Activated T-helper 17 cell treated with anti-CD3 and anti-CD28 coated beads, Interleukin-2, amount 50 U/mL, for 72 hours (primary cell): ENCODE measurements at regions not wholly inside any gene's neighbourhood (a gene's known extent, or its start where the extent isn't known, plus 50 kb on each side); places are given as distances from the start of the nearest gene placed in this dataset.
"Not testable (repeated sequence)": the region's sequence is repeated elsewhere in the genome, so short reads cannot be mapped to it uniquely, and the experiment has no call there.

Source experiments
- ATAC-seq: fragments of 150-1000 bp; cut with Tn5 transposase; replicated peaks from 2 replicates; pipeline ENCODE4 v1.10.0; 2021; ENCODE audit warnings: mild to moderate bottlenecking, moderate library complexity
- H3K27ac Mint-ChIP-seq: one replicate; pipeline ENCODE4 v1.8.0; 2022; ENCODE audit warnings: mixed read lengths
- H3K27me3 Mint-ChIP-seq: one replicate; pipeline ENCODE4 v1.8.0; 2022; ENCODE audit warnings: mixed read lengths
- H3K36me3 Mint-ChIP-seq: one replicate; pipeline ENCODE4 v1.8.0; 2022; ENCODE audit warnings: low read depth, mild to moderate bottlenecking, mixed read lengths
- H3K4me1 Mint-ChIP-seq: one replicate; pipeline ENCODE4 v1.8.0; 2022; ENCODE audit warnings: mixed read lengths
- H3K4me3 Mint-ChIP-seq: one replicate; pipeline ENCODE4 v1.8.0; 2022; ENCODE audit warnings: mild to moderate bottlenecking, mixed read lengths
- H3K9me3 Mint-ChIP-seq: one replicate; pipeline ENCODE4 v1.8.0; 2022; ENCODE audit warnings: mixed read lengths

- peaks cover 18% of the 10 kb centered on the region for H3K36me3 Mint-ChIP-seq
- no peaks in the 10 kb centered on the region for H3K27me3 Mint-ChIP-seq
- H3K4me3 Mint-ChIP-seq = no peak overlapping the region
- no peak overlapping the region for H3K27ac Mint-ChIP-seq
- H3K4me1 Mint-ChIP-seq = peaks cover 14% of the 10 kb centered on the region
- no peaks in the 10 kb centered on the region for H3K9me3 Mint-ChIP-seq
- no peak for ATAC-seq
These were observed 385.8 kb downstream of the ZEB2 start for GRCh38 chr2:144133936-144134665.

GRCh38 chr2:144132357-144132756 lies 387.6 kb downstream of the ZEB2 start:
- H3K27ac Mint-ChIP-seq = no peak overlapping the region
- no peak overlapping the region for H3K4me3 Mint-ChIP-seq
- no peaks in the 10 kb centered on the region for H3K27me3 Mint-ChIP-seq
- no peak for ATAC-seq
- H3K9me3 Mint-ChIP-seq = no peaks in the 10 kb centered on the region
- peaks cover 12% of the 10 kb centered on the region for H3K36me3 Mint-ChIP-seq
- peaks cover 21% of the 10 kb centered on the region for H3K4me1 Mint-ChIP-seq

GRCh38 chr2:144131042-144131441 lies 388.9 kb downstream of the ZEB2 start:
- ATAC-seq = peak; percentile 57
- no peaks in the 10 kb centered on the region for H3K9me3 Mint-ChIP-seq
- H3K36me3 Mint-ChIP-seq = peaks cover 20% of the 10 kb centered on the region
- no peaks in the 10 kb centered on the region for H3K27me3 Mint-ChIP-seq
- peaks cover 24% of the 10 kb centered on the region for H3K4me1 Mint-ChIP-seq
- H3K27ac Mint-ChIP-seq = no peak overlapping the region
- H3K4me3 Mint-ChIP-seq = no peak overlapping the region

GRCh38 chr2:144130551-144130950 lies 389.4 kb downstream of the ZEB2 start:
- peaks cover 24% of the 10 kb centered on the region for H3K4me1 Mint-ChIP-seq
- ATAC-seq = no peak
- H3K27me3 Mint-ChIP-seq = no peaks in the 10 kb centered on the region

GRCh38 chr2:144128130-144128746 lies 391.7 kb downstream of the ZEB2 start:
- peaks cover 21% of the 10 kb centered on the region for H3K36me3 Mint-ChIP-seq
- H3K9me3 Mint-ChIP-seq = no peaks in the 10 kb centered on the region
- ATAC-seq = peak; percentile 69
- H3K27ac Mint-ChIP-seq = peak overlapping the region; percentile 68
- H3K4me3 Mint-ChIP-seq = no peak overlapping the region
- no peaks in the 10 kb centered on the region for H3K27me3 Mint-ChIP-seq
- H3K4me1 Mint-ChIP-seq = peaks cover 24% of the 10 kb centered on the region

More at GRCh38 chr2:144130551-144130950, 389.4 kb downstream of the ZEB2 start:
- H3K36me3 Mint-ChIP-seq = peaks cover 24% of the 10 kb centered on the region
- no peak overlapping the region for H3K27ac Mint-ChIP-seq
- no peak overlapping the region for H3K4me3 Mint-ChIP-seq
- H3K9me3 Mint-ChIP-seq = no peaks in the 10 kb centered on the region

GRCh38 chr2:144127693-144128092 lies 392.2 kb downstream of the ZEB2 start:
- peak; percentile 47 for ATAC-seq
- Mint-ChIP-seq H3K27ac (peak overlapping the region; percentile 68), H3K4me3 (no peak overlapping the region), H3K9me3 (no peaks in the 10 kb centered on the region), H3K4me1 (peaks cover 24% of the 10 kb centered on the region), H3K36me3 (peaks cover 21% of the 10 kb centered on the region), H3K27me3 (no peaks in the 10 kb centered on the region)

- Mint-ChIP-seq H3K4me1 (peaks cover 21% of the 10 kb centered on the region), H3K4me3 (no peak overlapping the region), H3K27me3 (no peaks in the 10 kb centered on the region), H3K36me3 (peaks cover 21% of the 10 kb centered on the region), H3K27ac (no peak overlapping the region), H3K9me3 (no peaks in the 10 kb centered on the region)
- no peak for ATAC-seq
These were observed 393.6 kb downstream of the ZEB2 start for GRCh38 chr2:144126302-144126701.

- peaks cover 21% of the 10 kb centered on the region for H3K36me3 Mint-ChIP-seq
- ATAC-seq = no peak
- H3K27ac Mint-ChIP-seq = no peak overlapping the region
- no peaks in the 10 kb centered on the region for H3K27me3 Mint-ChIP-seq
- no peak overlapping the region for H3K4me3 Mint-ChIP-seq
- H3K9me3 Mint-ChIP-seq = no peaks in the 10 kb centered on the region
- peaks cover 17% of the 10 kb centered on the region for H3K4me1 Mint-ChIP-seq
These were observed 394.2 kb downstream of the ZEB2 start for GRCh38 chr2:144125751-144126150.

GRCh38 chr2:144124882-144125281 lies 395.0 kb downstream of the ZEB2 start:
- no peak for ATAC-seq
- no peak overlapping the region for H3K27ac Mint-ChIP-seq
- H3K27me3 Mint-ChIP-seq = no peaks in the 10 kb centered on the region
- H3K4me3 Mint-ChIP-seq = no peak overlapping the region
- peaks cover 21% of the 10 kb centered on the region for H3K36me3 Mint-ChIP-seq
- peaks cover 13% of the 10 kb centered on the region for H3K4me1 Mint-ChIP-seq
- no peaks in the 10 kb centered on the region for H3K9me3 Mint-ChIP-seq

- Mint-ChIP-seq H3K36me3 (peaks cover 3% of the 10 kb centered on the region), H3K27me3 (no peaks in the 10 kb centered on the region), H3K4me3 (no peak overlapping the region), H3K4me1 (peaks cover 5% of the 10 kb centered on the region), H3K9me3 (no peaks in the 10 kb centered on the region), H3K27ac (no peak overlapping the region)
- ATAC-seq = no peak
These were observed 399.4 kb downstream of the ZEB2 start for GRCh38 chr2:144120487-144120886.

GRCh38 chr2:144117086-144117485 lies 402.8 kb downstream of the ZEB2 start:
- Mint-ChIP-seq H3K4me3 (no peak overlapping the region), H3K4me1 (peaks cover 5% of the 10 kb centered on the region)
- ATAC-seq = peak; percentile 32

GRCh38 chr2:144115739-144116291 lies 404.1 kb downstream of the ZEB2 start:
- no peak for ATAC-seq
- Mint-ChIP-seq H3K27ac (no peak overlapping the region), H3K4me3 (no peak overlapping the region), H3K4me1 (peaks cover 5% of the 10 kb centered on the region), H3K27me3 (no peaks in the 10 kb centered on the region), H3K36me3 (no peaks in the 10 kb centered on the region), H3K9me3 (no peaks in the 10 kb centered on the region)

More at GRCh38 chr2:144117086-144117485, 402.8 kb downstream of the ZEB2 start:
- no peaks in the 10 kb centered on the region for H3K27me3 Mint-ChIP-seq
- H3K9me3 Mint-ChIP-seq = no peaks in the 10 kb centered on the region
- no peak overlapping the region for H3K27ac Mint-ChIP-seq
- H3K36me3 Mint-ChIP-seq = no peaks in the 10 kb centered on the region

GRCh38 chr2:144114760-144115159 lies 405.2 kb downstream of the ZEB2 start:
- peaks cover 5% of the 10 kb centered on the region for H3K4me1 Mint-ChIP-seq
- no peak overlapping the region for H3K4me3 Mint-ChIP-seq
- no peak for ATAC-seq
- H3K27me3 Mint-ChIP-seq = no peaks in the 10 kb centered on the region
- no peaks in the 10 kb centered on the region for H3K36me3 Mint-ChIP-seq
- no peak overlapping the region for H3K27ac Mint-ChIP-seq
- H3K9me3 Mint-ChIP-seq = no peaks in the 10 kb centered on the region

- Mint-ChIP-seq H3K36me3 (peaks cover 7% of the 10 kb centered on the region), H3K27ac (no peak overlapping the region), H3K4me3 (no peak overlapping the region), H3K27me3 (no peaks in the 10 kb centered on the region), H3K9me3 (peaks cover 5% of the 10 kb centered on the region), H3K4me1 (no peaks in the 10 kb centered on the region)
- ATAC-seq = no peak
These were observed 408.5 kb downstream of the ZEB2 start for GRCh38 chr2:144111437-144111836.

GRCh38 chr2:144106104-144106503 lies 413.8 kb downstream of the ZEB2 start:
- not testable (repeated sequence) for ATAC-seq, H3K4me1 Mint-ChIP-seq, H3K27me3 Mint-ChIP-seq, H3K9me3 Mint-ChIP-seq, H3K27ac Mint-ChIP-seq, H3K4me3 Mint-ChIP-seq
- peaks cover 16% of the 10 kb centered on the region for H3K36me3 Mint-ChIP-seq
